ENCODE measurements at regions not wholly inside any gene's neighbourhood (a gene's known extent, or its start where the extent isn't known, plus 50 kb on each side); places are given as distances from the start of the nearest gene placed in this dataset.
"Not testable (repeated sequence)": the region's sequence is repeated elsewhere in the genome, so short reads cannot be mapped to it uniquely, and the experiment has no call there.

DNA sequence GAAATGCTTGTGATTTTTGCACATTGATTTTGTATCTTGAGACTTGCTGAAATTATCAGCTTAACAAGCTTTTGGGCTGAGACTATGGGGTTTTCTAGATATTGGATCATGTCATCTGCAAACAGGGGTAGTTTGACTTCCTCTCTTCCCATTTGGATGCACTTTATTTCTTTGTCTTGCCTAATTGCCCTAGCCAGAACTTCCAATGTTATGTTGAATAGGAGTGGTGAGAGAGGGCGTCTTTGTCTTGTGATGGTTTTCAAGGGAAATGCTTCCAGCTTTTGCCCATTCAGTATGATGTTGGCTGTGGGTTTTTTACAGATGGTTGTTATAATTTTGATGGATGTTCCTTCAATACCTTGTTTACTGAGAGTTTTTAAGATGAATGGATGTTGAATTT is 600.7 kb upstream of the CTNND2 start:
- not testable (repeated sequence) for H3K9me2 ChIP-seq (ENCODE audit: insufficient read depth); H3F3A ChIP-seq (replicated peaks; ENCODE audit: low read depth); H3K4me3 ChIP-seq; H2AFZ ChIP-seq; H3K36me3 ChIP-seq (ENCODE audit: insufficient read depth); H3K27me3 ChIP-seq (ENCODE audit: insufficient read depth); H3K27me3 Mint-ChIP-seq (ENCODE audit: insufficient read depth, low read depth, poor library complexity); H3K79me2 ChIP-seq (replicated peaks; ENCODE audit: insufficient read depth); H3K4me3 Mint-ChIP-seq; H4K20me1 ChIP-seq (replicated peaks; ENCODE audit: insufficient read depth)
- peak; percentile 75 for TF ChIP-seq ZNF462 (CRISPR knock-in tag; IDR thresholded peaks at IDR 0.05)
- TF ChIP-seq NANOG (IDR thresholded peaks at IDR 0.05; ENCODE audit: borderline replicate concordance) = peak; percentile 97
- Mint-ChIP-seq H3K4me1 (peaks cover 27% of the 10 kb centered on the region), H3K36me3 (ENCODE audit: low read depth) (peaks cover 78% of the 10 kb centered on the region), H3K27ac (peak overlapping the region; percentile 82), H3K9me3 (peaks cover 62% of the 10 kb centered on the region)
- peak overlapping the region; percentile 79 for H3K27ac ChIP-seq (ENCODE audit: low read depth)
- peak overlapping the region; percentile 22 for H3K4me2 ChIP-seq
- DNase-seq (ENCODE audit: low spot score) (peak; percentile 76), ATAC-seq (peak; percentile 53; the same call in 2 of the 3 replicates)
- peaks cover 18% of the 10 kb centered on the region for H3K4me1 ChIP-seq (ENCODE audit: insufficient read depth)

DNA sequence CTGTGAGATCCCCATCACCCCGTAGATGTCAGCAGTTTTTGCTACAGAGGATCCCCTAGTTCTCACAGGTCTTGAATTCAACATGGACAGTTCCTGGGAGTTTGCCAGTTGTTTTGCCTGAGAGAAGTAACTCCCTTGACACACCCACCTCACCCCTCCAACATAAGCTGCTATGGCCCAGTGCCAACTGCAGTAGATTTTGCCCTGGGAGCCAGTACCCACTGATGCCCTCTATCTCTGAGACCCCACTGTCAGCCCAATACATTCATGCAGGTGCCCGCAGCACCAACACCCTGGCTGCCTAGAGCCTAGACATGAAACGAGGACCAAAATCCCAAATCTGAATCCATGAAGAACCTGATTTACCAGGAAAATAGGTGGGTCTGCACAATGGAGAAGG is 583.9 kb upstream of the CTNND2 start:
- peaks cover 8% of the 10 kb centered on the region for H3K9me3 Mint-ChIP-seq
- no peaks in the 10 kb centered on the region for H3K27me3 ChIP-seq (ENCODE audit: insufficient read depth)

More for the DNA sequence above, 583.9 kb upstream of the CTNND2 start:
- no peaks in the 10 kb centered on the region for H4K20me1 ChIP-seq (replicated peaks; ENCODE audit: insufficient read depth)
- no peaks in the 10 kb centered on the region for H3F3A ChIP-seq (replicated peaks; ENCODE audit: low read depth)
- H2AFZ ChIP-seq = peak overlapping the region; percentile 78
- Mint-ChIP-seq H3K27me3 (ENCODE audit: insufficient read depth, low read depth, poor library complexity) (peaks cover 2% of the 10 kb centered on the region), H3K27ac (no peak overlapping the region), H3K4me3 (no peak overlapping the region), H3K36me3 (ENCODE audit: low read depth) (peaks cover 11% of the 10 kb centered on the region), H3K4me1 (no peaks in the 10 kb centered on the region)
- H3K4me2 ChIP-seq = no peak overlapping the region
- H3K4me1 ChIP-seq (ENCODE audit: insufficient read depth) = no peaks in the 10 kb centered on the region
- no peaks in the 10 kb centered on the region for H3K36me3 ChIP-seq (ENCODE audit: insufficient read depth)
- no peak overlapping the region for H3K27ac ChIP-seq (ENCODE audit: low read depth)
- no peaks in the 10 kb centered on the region for H3K79me2 ChIP-seq (replicated peaks; ENCODE audit: insufficient read depth)
- ATAC-seq (no peak), DNase-seq (ENCODE audit: low spot score) (no peak)
- H3K9me2 ChIP-seq (ENCODE audit: insufficient read depth) = peaks cover 10% of the 10 kb centered on the region
- no peak overlapping the region for H3K4me3 ChIP-seq
- TF ChIP-seq, protein P1, sequence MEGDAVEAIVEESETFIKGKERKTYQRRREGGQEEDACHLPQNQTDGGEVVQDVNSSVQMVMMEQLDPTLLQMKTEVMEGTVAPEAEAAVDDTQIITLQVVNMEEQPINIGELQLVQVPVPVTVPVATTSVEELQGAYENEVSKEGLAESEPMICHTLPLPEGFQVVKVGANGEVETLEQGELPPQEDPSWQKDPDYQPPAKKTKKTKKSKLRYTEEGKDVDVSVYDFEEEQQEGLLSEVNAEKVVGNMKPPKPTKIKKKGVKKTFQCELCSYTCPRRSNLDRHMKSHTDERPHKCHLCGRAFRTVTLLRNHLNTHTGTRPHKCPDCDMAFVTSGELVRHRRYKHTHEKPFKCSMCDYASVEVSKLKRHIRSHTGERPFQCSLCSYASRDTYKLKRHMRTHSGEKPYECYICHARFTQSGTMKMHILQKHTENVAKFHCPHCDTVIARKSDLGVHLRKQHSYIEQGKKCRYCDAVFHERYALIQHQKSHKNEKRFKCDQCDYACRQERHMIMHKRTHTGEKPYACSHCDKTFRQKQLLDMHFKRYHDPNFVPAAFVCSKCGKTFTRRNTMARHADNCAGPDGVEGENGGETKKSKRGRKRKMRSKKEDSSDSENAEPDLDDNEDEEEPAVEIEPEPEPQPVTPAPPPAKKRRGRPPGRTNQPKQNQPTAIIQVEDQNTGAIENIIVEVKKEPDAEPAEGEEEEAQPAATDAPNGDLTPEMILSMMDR (conservative IDR thresholded peaks at IDR 0.05; ENCODE audit: low read depth in 2 of 2) = no peak
- TF ChIP-seq ZNF114 (CRISPR knock-in tag; IDR thresholded peaks at IDR 0.05) (no peak), STAT1 (IDR thresholded peaks at IDR 0.05; ENCODE audit: unreplicated experiment) (no peak), JUNB (IDR thresholded peaks at IDR 0.05; ENCODE audit: unreplicated experiment) (no peak), EZH2 (IDR thresholded peaks at IDR 0.05; ENCODE audit: low read depth, unreplicated experiment) (no peak), NANOG (IDR thresholded peaks at IDR 0.05; ENCODE audit: borderline replicate concordance) (no peak), CREB1 (CRISPR knock-in tag; IDR thresholded peaks at IDR 0.05; ENCODE audit: low read depth) (no peak)

Measured in GM23338 (cell line).